T-cell (primary cell): ENCODE measurements at regions not wholly inside any gene's neighbourhood (a gene's known extent, or its start where the extent isn't known, plus 50 kb on each side); places are given as distances from the start of the nearest gene placed in this dataset.

Experiments used
- ATAC-seq, 4 experiments: fragments of 200-7000 bp in 3 of 4; fragments of 150-1000 bp in 1 of 4; cut with Tn5 transposase; replicated peaks in 1 of 4; 1 replicate in 3 of 4; 2 replicates in 1 of 4; pipeline ENCODE4 v1.10.0; 2021; ENCODE audit warnings: moderate library complexity in 3 of 4, mild to moderate bottlenecking in 2 of 4, moderate number of reproducible peaks in 1 of 4
- CTCF ChIA-PET, 2 donors: fragments of 300-600 bp; sonication (Branson Sonifier 250); formaldehyde crosslinking; loops; one replicate each; lab custom pipeline; 2022; ENCODE audit warnings: antibody characterized with exemption in 2 of 2; lab: Charles Lee
- POLR2A ChIA-PET, 2 donors: fragments of 300-600 bp; sonication (Branson Sonifier 250); formaldehyde crosslinking; loops; one replicate each; lab custom pipeline; 2022; ENCODE audit warnings: antibody characterized with exemption in 2 of 2; lab: Charles Lee
- DNase-seq, 35 experiments: peaks; one replicate each; pipeline versions ENCODE4 v3.0.0 to v3.0.0-alpha.2; 2013 to 2023
- H3K27ac ChIP-seq: one replicate; pipeline ENCODE4 v1.5.1; 2013; ENCODE audit warnings: low read length
- H3K27me3 ChIP-seq, 2 experiments: replicated peaks in 1 of 2; 1 replicate in 1 of 2; 2 replicates in 1 of 2; pipeline versions ENCODE4 v1.6.1 to v1.7.0; 2013; ENCODE audit warnings: low read length in 1 of 2, mixed read lengths in 1 of 2; ENCODE audit not compliant: control insufficient read depth in 2 of 2, insufficient read depth in 2 of 2; ENCODE audit errors: extremely low read depth in 1 of 2
- H3K36me3 ChIP-seq, 2 donors: 1 replicate in 1 of 2; 2 replicates in 1 of 2; pipeline versions ENCODE4 v1.6.1 to v1.7.0; 2013; ENCODE audit warnings: low read length in 1 of 2; ENCODE audit not compliant: control insufficient read depth in 2 of 2, insufficient read depth in 1 of 2; ENCODE audit errors: extremely low read depth in 1 of 2
- H3K4me1 ChIP-seq, 2 experiments: 1 replicate in 1 of 2; 2 replicates in 1 of 2; pipeline versions ENCODE4 v1.6.1 to v1.7.0; 2013; ENCODE audit warnings: low read length in 2 of 2, mixed read lengths in 1 of 2; ENCODE audit not compliant: insufficient read depth in 2 of 2, control insufficient read depth in 1 of 2; ENCODE audit errors: extremely low read depth in 1 of 2
- H3K4me3 ChIP-seq, 2 donors: 1 replicate in 1 of 2; 2 replicates in 1 of 2; pipeline versions ENCODE4 v1.5.1 to v1.7.0; 2013; ENCODE audit warnings: mild to moderate bottlenecking in 2 of 2, low read length in 1 of 2, moderate library complexity in 1 of 2; ENCODE audit not compliant: control insufficient read depth in 1 of 2; ENCODE audit errors: extremely low read depth in 1 of 2
- H3K9me3 ChIP-seq: 2 replicates; pipeline ENCODE4 v1.7.0; 2013
- H3K27ac Mint-ChIP-seq, 2 donors: one replicate each; pipeline ENCODE4 v1.8.0; 2020 to 2021; ENCODE audit warnings: mild to moderate bottlenecking in 2 of 2, mixed read lengths in 2 of 2
- H3K27me3 Mint-ChIP-seq, 2 donors: one replicate each; pipeline ENCODE4 v1.8.0; 2021 to 2022; ENCODE audit warnings: mixed read lengths in 2 of 2
- H3K36me3 Mint-ChIP-seq: one replicate; pipeline ENCODE4 v1.8.0; 2021; ENCODE audit warnings: mixed read lengths
- H3K4me1 Mint-ChIP-seq, 3 donors: one replicate each; pipeline ENCODE4 v1.8.0; 2020 to 2022; ENCODE audit warnings: mixed read lengths in 3 of 3, mild to moderate bottlenecking in 1 of 3
- H3K4me3 Mint-ChIP-seq, 3 donors: one replicate each; pipeline ENCODE4 v1.8.0; 2020 to 2022; ENCODE audit warnings: mild to moderate bottlenecking in 3 of 3, mixed read lengths in 3 of 3, moderate library complexity in 3 of 3
- H3K9me3 Mint-ChIP-seq, 3 donors: one replicate each; pipeline ENCODE4 v1.8.0; 2020 to 2022; ENCODE audit warnings: mixed read lengths in 3 of 3
- WGBS: methylation state at CpG from one replicate; pipeline ENCODE4 v1.1.5; 2013; ENCODE audit warnings: missing lambda C conversion rate; ENCODE audit not compliant: insufficient coverage; 5-methylcytosine and 5-hydroxymethylcytosine counted together

- POLR2A ChIA-PET: no interaction called here
- Mint-ChIP-seq H3K9me3 (peaks cover 0 to 18% (median 0%) of the 10 kb centered on the region in 3 donors), H3K36me3 (no peaks in the 10 kb centered on the region), H3K27ac (no peak overlapping the region), H3K27me3 (peaks cover 31 to 35% of the 10 kb centered on the region in 2 donors), H3K4me3 (no peak overlapping the region), H3K4me1 (no peaks in the 10 kb centered on the region)
- Histone ChIP-seq H3K9me3 (no peaks in the 10 kb centered on the region), H3K27ac (no peak overlapping the region), H3K4me1 (no peaks in the 10 kb centered on the region), H3K27me3 (peaks cover 0 to 7% of the 10 kb centered on the region in 2 experiments), H3K4me3 (no peak overlapping the region), H3K36me3 (no peaks in the 10 kb centered on the region)
- no peak for ATAC-seq
- CTCF ChIA-PET: no interaction called here
- DNase-seq: no peak
Observed at GRCh38 chr19:8935460-8935859, 74.7 kb downstream of the MUC16 start.

- ATAC-seq: no peak
- Mint-ChIP-seq H3K27me3 (peaks cover 25% of the 10 kb centered on the region in 2 donors), H3K27ac (no peak overlapping the region)
Observed at GRCh38 chr19:8938576-8938975, 71.6 kb downstream of the MUC16 start.

More at GRCh38 chr19:8938576-8938975, 71.6 kb downstream of the MUC16 start:
- Histone ChIP-seq H3K9me3 (no peaks in the 10 kb centered on the region), H3K36me3 (no peaks in the 10 kb centered on the region), H3K4me1 (no peaks in the 10 kb centered on the region), H3K27me3 (peaks cover 0 to 7% of the 10 kb centered on the region in 2 experiments), H3K4me3 (no peak overlapping the region), H3K27ac (no peak overlapping the region)
- no peak overlapping the region for H3K4me3 Mint-ChIP-seq
- no peak for DNase-seq
- ChIA-PET CTCF (no interaction called here), POLR2A (no interaction called here)
- H3K9me3 Mint-ChIP-seq: peaks cover 0 to 22% (median 0%) of the 10 kb centered on the region in 3 donors
- H3K4me1 Mint-ChIP-seq: no peaks in the 10 kb centered on the region
- 79% methylated on average over 3 of the region's 4 CpGs for WGBS
- no peaks in the 10 kb centered on the region for H3K36me3 Mint-ChIP-seq
